OCI-LY3 (cell line): ENCODE measurements at regions not wholly inside any gene's neighbourhood (a gene's known extent, or its start where the extent isn't known, plus 50 kb on each side); places are given as distances from the start of the nearest gene placed in this dataset.

ENCODE experiments used
- H2AFZ ChIP-seq: fragments of 200-600, 300-600 bp; shearing (Covaris generic); 2 replicates; pipeline ENCODE4 v1.6.0; 2014; ENCODE audit warnings: antibody characterized with exemption, low read depth, low read length
- H3K27ac ChIP-seq: fragments of 200-600, 300-600 bp; sonication (generic); 2 replicates; pipeline ENCODE4 v1.5.1; 2014; ENCODE audit warnings: mild to moderate bottlenecking, low read length, moderate library complexity, mixed read lengths
- H3K27me3 ChIP-seq: fragments of 200-600, 300-600 bp; sonication (generic); 2 replicates; pipeline ENCODE4 v1.6.1; 2014; ENCODE audit warnings: low read depth, low read length, mixed read lengths
- H3K36me3 ChIP-seq: fragments of 200-600, 300-600 bp; sonication (generic); replicated peaks from 2 replicates; pipeline ENCODE3; 2014; ENCODE audit warnings: low read depth, low read length, mixed read lengths
- H3K4me1 ChIP-seq: fragments of 300-600, 200-600 bp; sonication (generic); 2 replicates; pipeline ENCODE4 v1.6.1; 2014; ENCODE audit warnings: low read length, mixed read lengths
- H3K4me2 ChIP-seq: fragments of 200-600, 300-600 bp; sonication (generic); 2 replicates; pipeline ENCODE4 v1.6.1; 2014; ENCODE audit warnings: low read length, mixed read lengths
- H3K4me3 ChIP-seq: fragments of 300-600, 200-600 bp; sonication (generic); 2 replicates; pipeline ENCODE4 v1.5.1; 2014; ENCODE audit warnings: antibody characterized with exemption, mild to moderate bottlenecking, low read length, moderate library complexity
- H3K79me2 ChIP-seq: fragments of 300-600, 200-600 bp; shearing (Covaris generic); 2 replicates; pipeline ENCODE4 v1.6.1; 2014; ENCODE audit warnings: mild to moderate bottlenecking, low read length, mixed read lengths
- H3K9ac ChIP-seq: fragments of 300-600, 200-600 bp; shearing (Covaris generic); 2 replicates; pipeline ENCODE4 v1.6.0; 2014; ENCODE audit warnings: mild to moderate bottlenecking, low read length, moderate library complexity
- H3K9me3 ChIP-seq: fragments of 200-600, 300-600 bp; shearing (Covaris generic); 2 replicates; pipeline ENCODE4 v1.6.1; 2014; ENCODE audit warnings: low read length, mixed read lengths; ENCODE audit not compliant: insufficient read depth
- H4K20me1 ChIP-seq: fragments of 200-600, 300-600 bp; sonication (generic); 2 replicates; pipeline ENCODE4 v1.6.1; 2016; ENCODE audit warnings: low read length, mixed read lengths; ENCODE audit not compliant: insufficient read depth
- EZH2phosphoT487 ChIP-seq: fragments of 200-600 bp; shearing (Covaris generic); IDR thresholded peaks from 2 replicates; pipeline ENCODE4 v1.6.1; 2018; ENCODE audit warnings: antibody characterized with exemption, mixed run types, low read depth
- TF ChIP-seq, protein P1 (sequence below): fragments of 200-600, 300-600 bp; sonication (generic); IDR thresholded peaks from 2 replicates; pipeline ENCODE4 v1.5.1; 2014; ENCODE audit warnings: antibody characterized with exemption, low read length, low read depth

DNA sequence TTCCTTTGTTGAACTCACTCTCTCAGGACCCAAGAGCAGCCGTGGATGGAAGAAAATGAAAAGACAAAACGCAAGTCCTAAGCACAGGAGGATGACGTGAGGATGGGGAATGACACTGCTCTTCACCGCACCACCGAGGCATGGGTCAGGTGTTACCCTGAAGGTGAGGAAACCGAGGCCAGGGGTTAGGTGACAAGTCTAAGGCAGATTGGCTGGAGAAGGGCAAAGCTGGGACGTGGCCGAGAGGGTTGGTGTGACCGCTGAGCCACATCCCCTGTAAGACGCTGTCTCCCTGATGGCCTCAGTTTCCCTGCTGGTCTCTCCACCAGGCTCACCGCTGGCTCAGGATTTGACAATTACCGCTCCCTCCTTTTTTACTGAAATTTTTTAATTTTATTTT, 284.4 kb downstream of the CTTN start:
- no peaks in the 10 kb centered on the region for H3K4me1 ChIP-seq
- no peak overlapping the region for H3K9ac ChIP-seq
- no peak overlapping the region for H3K27ac ChIP-seq
- no peaks in the 10 kb centered on the region for H3K9me3 ChIP-seq
- peaks cover 3% of the 10 kb centered on the region; the same call in 1 of the 2 replicates for H3K27me3 ChIP-seq
- no peaks in the 10 kb centered on the region for H4K20me1 ChIP-seq
- H2AFZ ChIP-seq, result no peak overlapping the region
- TF ChIP-seq, protein P1, sequence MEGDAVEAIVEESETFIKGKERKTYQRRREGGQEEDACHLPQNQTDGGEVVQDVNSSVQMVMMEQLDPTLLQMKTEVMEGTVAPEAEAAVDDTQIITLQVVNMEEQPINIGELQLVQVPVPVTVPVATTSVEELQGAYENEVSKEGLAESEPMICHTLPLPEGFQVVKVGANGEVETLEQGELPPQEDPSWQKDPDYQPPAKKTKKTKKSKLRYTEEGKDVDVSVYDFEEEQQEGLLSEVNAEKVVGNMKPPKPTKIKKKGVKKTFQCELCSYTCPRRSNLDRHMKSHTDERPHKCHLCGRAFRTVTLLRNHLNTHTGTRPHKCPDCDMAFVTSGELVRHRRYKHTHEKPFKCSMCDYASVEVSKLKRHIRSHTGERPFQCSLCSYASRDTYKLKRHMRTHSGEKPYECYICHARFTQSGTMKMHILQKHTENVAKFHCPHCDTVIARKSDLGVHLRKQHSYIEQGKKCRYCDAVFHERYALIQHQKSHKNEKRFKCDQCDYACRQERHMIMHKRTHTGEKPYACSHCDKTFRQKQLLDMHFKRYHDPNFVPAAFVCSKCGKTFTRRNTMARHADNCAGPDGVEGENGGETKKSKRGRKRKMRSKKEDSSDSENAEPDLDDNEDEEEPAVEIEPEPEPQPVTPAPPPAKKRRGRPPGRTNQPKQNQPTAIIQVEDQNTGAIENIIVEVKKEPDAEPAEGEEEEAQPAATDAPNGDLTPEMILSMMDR, result no peak
- no peak for TF ChIP-seq EZH2phosphoT487
- H3K36me3 ChIP-seq, result no peaks in the 10 kb centered on the region
- H3K79me2 ChIP-seq, result no peaks in the 10 kb centered on the region
- no peak overlapping the region for H3K4me3 ChIP-seq
- H3K4me2 ChIP-seq, result no peak overlapping the region

DNA sequence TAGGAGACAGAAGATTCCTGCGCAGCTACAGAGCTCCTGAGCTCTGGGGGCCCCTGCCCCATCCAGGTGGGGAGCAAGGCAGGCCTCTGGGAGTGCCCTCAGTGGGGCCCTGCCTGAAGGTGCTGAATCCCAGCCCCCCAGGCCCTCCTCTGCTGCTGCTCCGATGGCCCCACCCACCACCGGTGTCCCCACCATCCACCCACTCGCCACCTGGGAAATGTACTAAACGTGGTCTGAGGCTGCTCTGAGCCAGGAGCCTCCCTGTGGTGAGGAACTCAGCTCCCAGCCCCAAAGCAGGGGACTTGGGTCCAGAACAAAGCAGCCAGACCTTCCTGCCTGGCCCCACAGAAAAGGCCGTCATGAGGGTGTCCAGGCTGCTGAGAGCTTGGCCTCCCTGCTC, 289.4 kb downstream of the CTTN start:
- H3K4me1 ChIP-seq, result no peaks in the 10 kb centered on the region
- no peaks in the 10 kb centered on the region for H3K79me2 ChIP-seq
- peaks cover 16% of the 10 kb centered on the region for H3K27me3 ChIP-seq
- no peak overlapping the region for H3K27ac ChIP-seq
- no peak overlapping the region for H3K9ac ChIP-seq
- no peak overlapping the region for H3K4me3 ChIP-seq
- H3K9me3 ChIP-seq, result no peaks in the 10 kb centered on the region
- H3K36me3 ChIP-seq, result no peaks in the 10 kb centered on the region
- H4K20me1 ChIP-seq, result no peaks in the 10 kb centered on the region
- H2AFZ ChIP-seq, result no peak overlapping the region
- TF ChIP-seq, protein P1, result no peak
- TF ChIP-seq EZH2phosphoT487, result no peak
- no peak overlapping the region for H3K4me2 ChIP-seq

DNA sequence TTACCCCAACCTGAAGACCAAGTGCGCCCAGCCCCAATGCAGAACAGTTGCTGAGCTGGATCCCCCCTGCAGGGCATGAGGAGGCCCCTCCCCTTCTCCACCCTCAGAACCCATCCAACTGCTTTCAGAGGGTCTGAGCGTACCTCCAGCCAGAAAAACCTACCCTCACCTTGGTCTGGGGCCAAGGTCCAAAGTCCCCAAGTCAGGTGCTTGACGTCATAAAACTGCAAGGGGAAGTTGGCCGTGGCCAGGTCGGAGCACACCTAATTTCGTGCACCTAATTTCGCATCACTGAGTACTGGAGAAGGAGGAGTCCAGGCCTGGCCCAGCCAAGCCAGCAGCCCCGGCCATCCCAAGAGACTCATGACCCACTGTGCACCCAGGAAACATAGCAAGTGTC, 289.8 kb downstream of the CTTN start:
- Histone ChIP-seq H2AFZ (no peak overlapping the region), H3K9me3 (no peaks in the 10 kb centered on the region), H3K9ac (no peak overlapping the region), H3K4me2 (no peak overlapping the region), H3K4me1 (no peaks in the 10 kb centered on the region), H3K36me3 (no peaks in the 10 kb centered on the region), H3K27me3 (peaks cover 20% of the 10 kb centered on the region), H3K4me3 (no peak overlapping the region), H3K27ac (no peak overlapping the region), H3K79me2 (no peaks in the 10 kb centered on the region), H4K20me1 (no peaks in the 10 kb centered on the region)
- TF ChIP-seq EZH2phosphoT487, result no peak
- TF ChIP-seq, protein P1, result no peak

- no peaks in the 10 kb centered on the region for H3K36me3 ChIP-seq
- no peak overlapping the region for H3K9ac ChIP-seq
- H3K4me2 ChIP-seq, result no peak overlapping the region
- no peak overlapping the region for H3K27ac ChIP-seq
- no peaks in the 10 kb centered on the region for H3K79me2 ChIP-seq
- H2AFZ ChIP-seq, result no peak overlapping the region
- no peaks in the 10 kb centered on the region for H3K4me1 ChIP-seq
- TF ChIP-seq, protein P1, result no peak
- no peak for TF ChIP-seq EZH2phosphoT487
- H3K4me3 ChIP-seq, result no peak overlapping the region
- no peaks in the 10 kb centered on the region for H4K20me1 ChIP-seq
- H3K9me3 ChIP-seq, result no peaks in the 10 kb centered on the region
- peaks cover 23% of the 10 kb centered on the region for H3K27me3 ChIP-seq
Observed at GRCh38 chr11:70689764-70690163, 291.4 kb downstream of the CTTN start.
